Peyer's patch (tissue), 4 donors: ENCODE measurements at regions not wholly inside any gene's neighbourhood (a gene's known extent, or its start where the extent isn't known, plus 50 kb on each side); places are given as distances from the start of the nearest gene placed in this dataset.

Experiments
- DNase-seq, 3 donors: peaks; one replicate each; pipeline ENCODE4 v3.0.0-alpha.2; 2017 to 2019
- H3K27ac ChIP-seq, 4 donors: fragments of 200-600 bp; sonication (generic); one replicate each; pipeline ENCODE4 v1.5.1; 2016 to 2019
- H3K27me3 ChIP-seq, 2 donors: fragments of 200-600 bp; sonication (generic); one replicate each; pipeline ENCODE4 v1.5.1; 2019
- H3K36me3 ChIP-seq, 3 donors: fragments of 200-600 bp; sonication (generic); one replicate each; pipeline ENCODE4 v1.5.1; 2016 to 2019
- H3K4me1 ChIP-seq, 4 donors: fragments of 200-600 bp; sonication (generic); one replicate each; pipeline ENCODE4 v1.5.1; 2016 to 2019
- H3K4me3 ChIP-seq, 4 donors: fragments of 200-600 bp; sonication (generic); 1 replicate in 3 of 4; 2 replicates in 1 of 4; pipeline ENCODE4 v1.5.1; 2016 to 2019; ENCODE audit warnings: mild to moderate bottlenecking in 1 of 4
- H3K9me3 ChIP-seq, 4 donors: fragments of 200-600 bp; sonication (generic); one replicate each; pipeline ENCODE4 v1.5.1; 2016 to 2019; ENCODE audit warnings: mild to moderate bottlenecking in 1 of 4
- POLR2A ChIP-seq, 2 donors: fragments of 450-650 bp; IDR thresholded peaks; one replicate each; pipeline ENCODE4 v1.5.1; 2017; ENCODE audit warnings: antibody characterized with exemption in 2 of 2, mild to moderate bottlenecking in 2 of 2, moderate library complexity in 2 of 2
- TF ChIP-seq, protein P1 (sequence below), 6 experiments: fragments of 450-650 bp in 4 of 6; fragments of 200-600 bp in 2 of 6; sonication (generic) in 1 of 6; IDR thresholded peaks; one replicate each; pipeline ENCODE4 v1.5.1; 2017 to 2019; ENCODE audit warnings: antibody characterized with exemption in 6 of 6, mild to moderate bottlenecking in 3 of 6, moderate library complexity in 1 of 6

DNA sequence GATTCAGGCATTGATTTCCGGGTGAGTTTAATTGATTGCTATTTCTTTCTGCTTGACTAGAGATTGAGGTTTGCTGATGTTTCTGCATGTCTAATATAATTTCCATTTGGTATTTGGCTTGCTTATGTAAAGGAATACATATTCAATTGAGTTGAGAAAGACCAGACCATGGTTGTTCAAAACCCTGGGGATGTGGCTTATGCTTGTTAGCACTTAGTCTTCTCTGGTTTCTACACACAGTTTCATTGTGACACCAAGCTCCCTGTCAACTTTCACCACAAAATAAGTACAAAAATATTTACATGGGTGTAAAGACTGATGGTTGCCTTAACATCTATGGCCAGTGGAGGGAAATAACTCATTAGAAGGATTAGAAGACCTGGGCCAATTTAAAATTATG lies 209.6 kb downstream of the CDH26 start:
- no peak overlapping the region for H3K4me3 ChIP-seq
- no peak overlapping the region for H3K27ac ChIP-seq
- no peaks in the 10 kb centered on the region for H3K36me3 ChIP-seq
- no peaks in the 10 kb centered on the region for H3K27me3 ChIP-seq
- DNase-seq, result no peak
- no peaks in the 10 kb centered on the region for H3K9me3 ChIP-seq
- no peaks in the 10 kb centered on the region for H3K4me1 ChIP-seq
- no peak for TF ChIP-seq POLR2A (IDR thresholded peaks at IDR 0.05)
- TF ChIP-seq, protein P1, sequence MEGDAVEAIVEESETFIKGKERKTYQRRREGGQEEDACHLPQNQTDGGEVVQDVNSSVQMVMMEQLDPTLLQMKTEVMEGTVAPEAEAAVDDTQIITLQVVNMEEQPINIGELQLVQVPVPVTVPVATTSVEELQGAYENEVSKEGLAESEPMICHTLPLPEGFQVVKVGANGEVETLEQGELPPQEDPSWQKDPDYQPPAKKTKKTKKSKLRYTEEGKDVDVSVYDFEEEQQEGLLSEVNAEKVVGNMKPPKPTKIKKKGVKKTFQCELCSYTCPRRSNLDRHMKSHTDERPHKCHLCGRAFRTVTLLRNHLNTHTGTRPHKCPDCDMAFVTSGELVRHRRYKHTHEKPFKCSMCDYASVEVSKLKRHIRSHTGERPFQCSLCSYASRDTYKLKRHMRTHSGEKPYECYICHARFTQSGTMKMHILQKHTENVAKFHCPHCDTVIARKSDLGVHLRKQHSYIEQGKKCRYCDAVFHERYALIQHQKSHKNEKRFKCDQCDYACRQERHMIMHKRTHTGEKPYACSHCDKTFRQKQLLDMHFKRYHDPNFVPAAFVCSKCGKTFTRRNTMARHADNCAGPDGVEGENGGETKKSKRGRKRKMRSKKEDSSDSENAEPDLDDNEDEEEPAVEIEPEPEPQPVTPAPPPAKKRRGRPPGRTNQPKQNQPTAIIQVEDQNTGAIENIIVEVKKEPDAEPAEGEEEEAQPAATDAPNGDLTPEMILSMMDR (IDR thresholded peaks at IDR 0.05), result no peak

DNA sequence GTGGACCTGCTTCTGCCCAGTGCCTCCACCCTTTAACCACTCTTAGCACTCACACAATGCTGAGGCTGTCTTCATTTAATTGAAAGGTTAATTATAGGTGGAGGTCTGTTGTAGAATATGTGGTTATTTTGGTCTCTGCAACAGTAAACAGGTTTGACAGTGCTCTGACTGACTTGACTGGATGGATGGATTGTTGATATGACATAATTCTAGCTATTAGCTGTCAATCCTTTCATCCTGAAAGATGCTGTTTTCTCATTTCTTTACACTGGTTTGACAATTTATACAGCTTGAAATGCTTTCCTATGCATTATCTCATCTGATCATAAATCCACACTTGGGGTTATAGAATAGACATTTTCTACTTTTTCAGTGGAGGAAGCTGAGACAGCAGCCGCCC lies 210.7 kb downstream of the CDH26 start:
- DNase-seq, result no peak
- Histone ChIP-seq H3K9me3 (no peaks in the 10 kb centered on the region), H3K4me1 (no peaks in the 10 kb centered on the region), H3K4me3 (no peak overlapping the region), H3K27me3 (no peaks in the 10 kb centered on the region), H3K36me3 (no peaks in the 10 kb centered on the region), H3K27ac (no peak overlapping the region)
- TF ChIP-seq POLR2A (IDR thresholded peaks at IDR 0.05), result no peak
- TF ChIP-seq, protein P1 (IDR thresholded peaks at IDR 0.05), result no peak

DNA sequence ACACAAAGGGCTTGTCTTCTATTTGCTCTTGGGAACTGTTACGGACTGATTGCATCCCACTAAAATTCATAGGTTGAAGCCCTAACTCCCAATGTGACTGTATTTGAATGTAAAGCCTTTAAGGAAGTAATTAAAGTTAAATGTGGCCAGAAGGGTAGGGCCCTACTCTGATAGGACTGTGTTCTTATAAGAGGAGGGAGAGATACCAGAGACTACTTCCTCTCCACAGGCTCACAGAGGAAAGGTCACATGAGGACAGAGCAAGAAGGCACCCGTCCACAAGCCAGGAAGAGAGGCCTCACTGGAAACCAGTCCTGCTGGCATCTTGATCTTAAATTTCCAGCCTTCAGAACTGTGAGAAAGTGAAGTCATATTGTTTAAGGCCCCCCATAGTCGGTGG lies 211.9 kb downstream of the CDH26 start:
- H3K27ac ChIP-seq, result no peak overlapping the region
- no peak overlapping the region for H3K4me3 ChIP-seq
- no peaks in the 10 kb centered on the region for H3K36me3 ChIP-seq
- no peaks in the 10 kb centered on the region for H3K4me1 ChIP-seq
- H3K27me3 ChIP-seq, result no peaks in the 10 kb centered on the region
- no peak for DNase-seq
- no peak for TF ChIP-seq POLR2A (IDR thresholded peaks at IDR 0.05)
- TF ChIP-seq, protein P1 (IDR thresholded peaks at IDR 0.05), result no peak
- no peaks in the 10 kb centered on the region for H3K9me3 ChIP-seq

DNA sequence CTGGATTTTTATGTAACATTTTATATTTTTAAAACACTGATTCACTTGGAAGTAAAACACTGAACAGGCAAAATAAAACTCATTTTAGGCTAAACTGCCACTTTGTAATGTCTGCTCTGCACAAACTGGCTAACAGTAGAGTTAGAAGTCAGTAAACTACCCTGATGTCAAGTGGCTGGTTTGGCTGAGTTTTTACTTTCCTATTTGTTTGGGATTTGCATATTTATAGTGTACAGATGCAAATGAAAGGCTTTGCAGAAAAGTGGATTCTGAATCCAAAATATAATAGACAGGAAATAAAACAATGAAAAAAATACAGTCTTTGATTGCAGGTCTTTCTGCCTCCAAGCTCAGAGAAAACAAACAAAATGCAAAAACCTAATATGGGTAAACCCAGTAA lies 213.1 kb downstream of the CDH26 start:
- DNase-seq, result no peak
- no peaks in the 10 kb centered on the region for H3K9me3 ChIP-seq
- no peaks in the 10 kb centered on the region for H3K27me3 ChIP-seq
- H3K36me3 ChIP-seq, result no peaks in the 10 kb centered on the region
- no peaks in the 10 kb centered on the region for H3K4me1 ChIP-seq
- TF ChIP-seq, protein P1 (IDR thresholded peaks at IDR 0.05), result no peak
- TF ChIP-seq POLR2A (IDR thresholded peaks at IDR 0.05), result no peak
- H3K4me3 ChIP-seq, result no peak overlapping the region
- H3K27ac ChIP-seq, result no peak overlapping the region

DNA sequence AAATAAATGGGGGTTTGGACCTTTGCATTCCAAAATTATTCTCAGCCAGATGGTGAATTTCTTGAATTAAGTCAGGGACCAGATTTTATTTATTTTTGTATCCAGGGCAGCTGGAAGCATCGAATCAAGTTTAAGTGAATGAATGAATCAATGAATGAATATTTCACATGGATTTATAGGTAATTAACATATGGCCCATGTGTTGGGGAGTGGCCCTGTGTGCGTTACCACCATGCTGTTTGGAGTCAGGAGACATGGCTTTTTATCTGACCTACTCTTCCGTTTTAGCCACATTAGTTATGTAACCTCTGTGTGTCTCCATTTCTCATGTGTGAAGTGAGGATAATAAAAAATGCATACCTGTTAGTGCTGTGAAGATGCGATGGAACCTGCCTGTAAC lies 213.5 kb downstream of the CDH26 start:
- Histone ChIP-seq H3K4me3 (no peak overlapping the region), H3K36me3 (no peaks in the 10 kb centered on the region), H3K27me3 (no peaks in the 10 kb centered on the region), H3K9me3 (no peaks in the 10 kb centered on the region), H3K4me1 (no peaks in the 10 kb centered on the region), H3K27ac (no peak overlapping the region)
- no peak for DNase-seq
- no peak for TF ChIP-seq POLR2A (IDR thresholded peaks at IDR 0.05)
- TF ChIP-seq, protein P1 (IDR thresholded peaks at IDR 0.05), result no peak

DNA sequence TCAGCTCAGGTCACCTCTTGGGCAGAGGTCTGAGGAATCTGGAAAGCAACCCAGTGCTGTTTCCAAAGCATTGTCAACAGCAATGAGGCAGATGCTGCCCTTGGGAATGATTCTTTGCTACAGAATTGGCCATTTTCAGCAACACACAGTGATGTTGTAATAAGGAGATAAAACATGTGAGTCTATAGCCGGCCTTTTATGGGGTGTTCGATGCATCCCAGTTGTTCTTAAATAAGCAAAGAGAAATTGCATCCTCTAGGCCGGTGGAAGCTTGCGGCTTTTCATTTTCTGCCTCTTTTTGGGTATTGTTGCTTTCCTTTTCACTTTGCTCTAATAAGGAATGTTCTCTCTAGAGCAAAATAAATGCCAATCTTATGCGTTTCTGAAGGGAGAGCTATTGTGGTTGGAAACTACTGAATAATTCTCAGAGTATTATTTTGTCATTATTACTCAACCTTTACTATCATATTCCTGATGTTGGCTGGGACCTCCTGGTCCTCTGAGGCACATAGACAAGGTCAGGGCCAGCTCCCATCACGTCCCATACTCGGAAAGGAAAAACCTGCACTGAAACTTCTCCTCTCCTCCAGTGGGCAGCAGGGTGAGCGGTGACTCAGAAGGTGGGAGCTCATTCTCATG lies 214.2 kb downstream of the CDH26 start:
- Histone ChIP-seq H3K27ac (no peak overlapping the region), H3K27me3 (no peaks in the 10 kb centered on the region), H3K9me3 (no peaks in the 10 kb centered on the region), H3K36me3 (no peaks in the 10 kb centered on the region), H3K4me1 (no peaks in the 10 kb centered on the region), H3K4me3 (no peak overlapping the region)
- TF ChIP-seq, protein P1 (IDR thresholded peaks at IDR 0.05), result no peak
- no peak for TF ChIP-seq POLR2A (IDR thresholded peaks at IDR 0.05)
- DNase-seq, result no peak
